ENCODE measurements at regions not wholly inside any gene's neighbourhood (a gene's known extent, or its start where the extent isn't known, plus 50 kb on each side); places are given as distances from the start of the nearest gene placed in this dataset.

DNA sequence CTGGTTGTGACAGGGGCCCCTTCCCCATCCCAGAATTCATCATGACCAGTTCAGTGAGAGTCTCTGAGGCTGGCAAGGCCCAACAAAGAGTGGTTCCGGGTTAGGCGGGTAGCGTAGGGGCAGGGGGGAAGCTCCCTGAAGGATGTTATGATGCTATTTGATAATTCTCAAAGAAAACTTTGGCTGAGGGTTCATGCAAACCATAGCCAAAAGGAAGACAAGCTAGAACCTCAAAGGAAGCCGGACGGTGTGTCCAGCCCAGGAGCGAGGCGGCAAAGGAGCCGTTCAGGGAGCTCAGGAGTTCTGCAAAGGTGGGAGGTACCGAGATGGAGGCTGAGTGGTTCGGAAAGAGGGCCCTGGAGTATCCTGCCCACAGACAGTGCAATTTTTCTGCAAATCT is 226.8 kb upstream of the RAB6C start:
- peaks cover 4% of the 10 kb centered on the region for H3K9me3 ChIP-seq
- no peak for ATAC-seq
- intact Hi-C loops (cut with DNase I) = no loop called here
- H3K27ac ChIP-seq = no peak overlapping the region
- no peak overlapping the region for H3K4me3 ChIP-seq
- no peak for DNase-seq
- peaks cover 0 to 4% (median 0%) of the 10 kb centered on the region in 3 donors for H3K27me3 ChIP-seq (ENCODE audit: insufficient read depth in 3 of 3, low read length in 2 of 3)
- no peaks in the 10 kb centered on the region for H3K4me1 ChIP-seq
- TF ChIP-seq CTCF (IDR thresholded peaks at IDR 0.05) = no peak
- 89 to 92% (median 91%) methylated on average over 10 of the region's 10 CpGs for WGBS, 3 donors
- H3K36me3 ChIP-seq (ENCODE audit: insufficient read depth in 1 of 2, low read depth in 1 of 2) = no peaks in the 10 kb centered on the region

GRCh38 chr2:129753261-129753660 is 226.2 kb upstream of the RAB6C start:
- H3K4me1 ChIP-seq = peaks cover 3% of the 10 kb centered on the region
- 79 to 84% (median 81%) methylated on average over 8 of the region's 8 CpGs for WGBS, 3 donors
- no peak overlapping the region for H3K27ac ChIP-seq
- peaks cover 0 to 4% (median 0%) of the 10 kb centered on the region in 3 donors for H3K27me3 ChIP-seq (ENCODE audit: insufficient read depth in 3 of 3, low read length in 2 of 3)
- peaks cover 4% of the 10 kb centered on the region for H3K9me3 ChIP-seq
- intact Hi-C loops (cut with DNase I) = no loop called here
- no peak for DNase-seq
- H3K36me3 ChIP-seq (ENCODE audit: insufficient read depth in 1 of 2, low read depth in 1 of 2) = no peaks in the 10 kb centered on the region
- ATAC-seq = no peak
- no peak overlapping the region for H3K4me3 ChIP-seq
- no peak for TF ChIP-seq CTCF (IDR thresholded peaks at IDR 0.05)

- intact Hi-C loops (cut with DNase I) = no loop called here
- H3K9me3 ChIP-seq = peaks cover 4% of the 10 kb centered on the region
- no peak for TF ChIP-seq CTCF (IDR thresholded peaks at IDR 0.05)
- no peaks in the 10 kb centered on the region for H3K36me3 ChIP-seq (ENCODE audit: insufficient read depth in 1 of 2, low read depth in 1 of 2)
- no peak overlapping the region for H3K27ac ChIP-seq
- WGBS, 3 donors = 88 to 91% (median 89%) methylated on average over 14 of the region's 14 CpGs
- H3K27me3 ChIP-seq (ENCODE audit: insufficient read depth in 3 of 3, low read length in 2 of 3) = peaks cover 0 to 4% (median 0%) of the 10 kb centered on the region in 3 donors
- no peak for ATAC-seq
- DNase-seq = no peak
- H3K4me1 ChIP-seq = peaks cover 6% of the 10 kb centered on the region
- H3K4me3 ChIP-seq = no peak overlapping the region
These were observed 225.0 kb upstream of the RAB6C start for GRCh38 chr2:129754421-129754820.

DNA sequence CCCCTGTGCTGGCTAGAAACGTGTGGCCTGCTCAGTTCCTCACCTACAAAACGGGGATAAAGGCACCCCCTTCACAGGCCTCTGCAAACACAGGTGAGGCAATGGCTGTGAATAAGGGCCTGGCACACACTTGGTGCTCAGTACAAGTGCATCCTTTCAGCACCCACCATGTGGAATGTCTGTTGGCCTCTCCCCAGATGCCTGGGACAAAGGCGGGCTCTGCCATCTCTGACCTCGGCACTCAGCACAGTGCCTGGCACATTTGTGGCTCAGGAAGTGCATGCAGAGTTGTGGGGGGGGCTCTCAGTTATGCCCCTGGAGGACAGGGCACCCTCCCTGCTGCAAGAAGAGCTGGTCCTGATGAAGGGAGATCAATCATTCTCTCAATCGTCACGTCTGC is 224.6 kb upstream of the RAB6C start:
- no peak for TF ChIP-seq CTCF (IDR thresholded peaks at IDR 0.05)
- no peak for DNase-seq
- WGBS, 3 donors = 80 to 85% (median 84%) methylated on average over 6 of the region's 6 CpGs

GRCh38 chr2:129755786-129756185 is 223.7 kb upstream of the RAB6C start:
- ATAC-seq (no peak), DNase-seq (no peak)
- TF ChIP-seq CTCF (IDR thresholded peaks at IDR 0.05) = no peak
- intact Hi-C loops (cut with DNase I) = no loop called here
- H3K27me3 ChIP-seq (ENCODE audit: insufficient read depth in 3 of 3, low read length in 2 of 3) = peaks cover 0 to 6% (median 0%) of the 10 kb centered on the region in 3 donors
- H3K4me3 ChIP-seq = no peak overlapping the region
- no peaks in the 10 kb centered on the region for H3K9me3 ChIP-seq
- H3K36me3 ChIP-seq (ENCODE audit: insufficient read depth in 1 of 2, low read depth in 1 of 2) = no peaks in the 10 kb centered on the region
- peaks cover 6% of the 10 kb centered on the region for H3K4me1 ChIP-seq
- 84 to 88% (median 87%) methylated on average over 7 of the region's 7 CpGs for WGBS, 3 donors
- no peak overlapping the region for H3K27ac ChIP-seq

More for the DNA sequence above, 224.6 kb upstream of the RAB6C start:
- Histone ChIP-seq H3K4me3 (no peak overlapping the region), H3K9me3 (peaks cover 4% of the 10 kb centered on the region), H3K36me3 (ENCODE audit: insufficient read depth in 1 of 2, low read depth in 1 of 2) (no peaks in the 10 kb centered on the region), H3K4me1 (peaks cover 6% of the 10 kb centered on the region), H3K27me3 (ENCODE audit: insufficient read depth in 3 of 3, low read length in 2 of 3) (peaks cover 0 to 4% (median 0%) of the 10 kb centered on the region in 3 donors), H3K27ac (no peak overlapping the region)
- intact Hi-C loops (cut with DNase I) = no loop called here
- no peak for ATAC-seq

Measured in psoas muscle (tissue), 7 donors.